SU-DHL-6 (cell line): ENCODE measurements at regions not wholly inside any gene's neighbourhood (a gene's known extent, or its start where the extent isn't known, plus 50 kb on each side); places are given as distances from the start of the nearest gene placed in this dataset.

Experiments
- H2AFZ ChIP-seq: fragments of 200-600 bp; sonication (generic); 2 replicates; pipeline ENCODE4 v1.6.1; 2014; ENCODE audit warnings: low read depth, mild to moderate bottlenecking, moderate library complexity, mixed read lengths, antibody characterized with exemption, low read length; ENCODE audit not compliant: severe bottlenecking
- H3F3A ChIP-seq: fragments of 200-600 bp; shearing (Covaris generic); 2 replicates; pipeline ENCODE4 v1.6.0; 2016; ENCODE audit warnings: antibody characterized with exemption, mild to moderate bottlenecking; ENCODE audit not compliant: insufficient read depth
- H3K27ac ChIP-seq: fragments of 200-600 bp; sonication (generic); 2 replicates; pipeline ENCODE4 v1.5.1; 2016; ENCODE audit warnings: low read depth, mild to moderate bottlenecking, low read length, moderate library complexity, mixed read lengths
- H3K27me3 ChIP-seq: fragments of 200-600 bp; sonication (generic), shearing (Covaris generic); 2 replicates; pipeline ENCODE4 v1.6.0; 2014; ENCODE audit warnings: mild to moderate bottlenecking, low read length
- H3K36me3 ChIP-seq: fragments of 200-600 bp; sonication (generic); 2 replicates; pipeline ENCODE4 v1.6.1; 2014; ENCODE audit warnings: mild to moderate bottlenecking, low read length, mixed read lengths
- H3K4me2 ChIP-seq: fragments of 300-600, 200-600 bp; shearing (Covaris generic), sonication (generic); 2 replicates; pipeline ENCODE4 v1.6.0; 2014; ENCODE audit warnings: low read length, low read depth, mild to moderate bottlenecking; ENCODE audit not compliant: poor library complexity, severe bottlenecking
- H3K4me3 ChIP-seq: fragments of 200-600 bp; sonication (generic); 2 replicates; pipeline ENCODE4 v1.5.1; 2014; ENCODE audit warnings: antibody characterized with exemption, low read length, mild to moderate bottlenecking, mixed read lengths; ENCODE audit not compliant: insufficient read depth, poor library complexity, severe bottlenecking
- H3K79me2 ChIP-seq: fragments of 200-600 bp; sonication (generic); 2 replicates; pipeline ENCODE4 v1.6.1; 2014; ENCODE audit warnings: mild to moderate bottlenecking, low read length, moderate library complexity; ENCODE audit not compliant: insufficient read depth
- H3K9ac ChIP-seq: fragments of 200-600 bp; sonication (generic); 2 replicates; pipeline ENCODE4 v1.7.0; 2014; ENCODE audit warnings: mild to moderate bottlenecking, low read length
- H3K9me2 ChIP-seq: fragments of 200-600 bp; sonication (generic); replicated peaks from 2 replicates; pipeline ENCODE4 v1.6.1; 2014; ENCODE audit warnings: low read length; ENCODE audit not compliant: insufficient read depth
- H3K9me3 ChIP-seq: fragments of 200-600 bp; sonication (generic); 2 replicates; pipeline ENCODE4 v1.6.1; 2014; ENCODE audit warnings: low read length, mixed read lengths; ENCODE audit not compliant: insufficient read depth
- H4K20me1 ChIP-seq: fragments of 200-600 bp; sonication (generic); 2 replicates; pipeline ENCODE4 v1.6.1; 2014; ENCODE audit warnings: low read depth, mild to moderate bottlenecking, antibody characterized with exemption, low read length, moderate library complexity, mixed read lengths
- CTCF ChIP-seq: fragments of 200-600 bp; sonication (generic); IDR thresholded peaks from one replicate; pipeline ENCODE4 v1.5.1; 2017; ENCODE audit warnings: antibody characterized with exemption, mild to moderate bottlenecking, low read length, moderate library complexity; ENCODE audit not compliant: insufficient read depth, poor library complexity, severe bottlenecking
- EZH2phosphoT487 ChIP-seq: fragments of 200-600 bp; sonication (generic), shearing (Covaris generic); conservative IDR thresholded peaks from 2 replicates; pipeline ENCODE4 v1.6.1; 2018; ENCODE audit warnings: mild to moderate bottlenecking, antibody characterized with exemption, low read length, moderate library complexity, mixed read lengths

GRCh38 chr2:12097859-12098258 is 351.4 kb downstream of the LPIN1 start:
- Histone ChIP-seq H3K9me3 (no peaks in the 10 kb centered on the region), H3K27ac (peak overlapping the region; percentile 23; the same call in 1 of the 2 replicates), H2AFZ (peak overlapping the region; percentile 77), H3K9me2 (no peaks in the 10 kb centered on the region), H3K4me2 (peak overlapping the region; percentile 32), H4K20me1 (no peaks in the 10 kb centered on the region), H3K9ac (peak overlapping the region; percentile 29), H3F3A (no peaks in the 10 kb centered on the region), H3K27me3 (no peaks in the 10 kb centered on the region), H3K4me3 (no peak overlapping the region), H3K79me2 (no peaks in the 10 kb centered on the region), H3K36me3 (no peaks in the 10 kb centered on the region)
- TF ChIP-seq EZH2phosphoT487: no peak
- TF ChIP-seq CTCF: peak; percentile 43

- Histone ChIP-seq H3K36me3 (no peaks in the 10 kb centered on the region), H3F3A (no peaks in the 10 kb centered on the region), H3K4me2 (no peak overlapping the region), H3K79me2 (no peaks in the 10 kb centered on the region), H3K9me3 (no peaks in the 10 kb centered on the region), H4K20me1 (no peaks in the 10 kb centered on the region), H3K9me2 (no peaks in the 10 kb centered on the region), H3K27ac (no peak overlapping the region), H3K27me3 (no peaks in the 10 kb centered on the region), H2AFZ (no peak overlapping the region), H3K9ac (no peak overlapping the region), H3K4me3 (no peak overlapping the region)
- no peak for TF ChIP-seq EZH2phosphoT487
- TF ChIP-seq CTCF: no peak
Measured at GRCh38 chr2:12099374-12099773, 352.9 kb downstream of the LPIN1 start.

- H3F3A ChIP-seq: no peaks in the 10 kb centered on the region
- no peak overlapping the region for H2AFZ ChIP-seq
- no peak overlapping the region for H3K4me2 ChIP-seq
- no peaks in the 10 kb centered on the region for H3K9me2 ChIP-seq
- H3K9ac ChIP-seq: no peak overlapping the region
- no peaks in the 10 kb centered on the region for H3K36me3 ChIP-seq
- H3K9me3 ChIP-seq: no peaks in the 10 kb centered on the region
- TF ChIP-seq CTCF (no peak), EZH2phosphoT487 (no peak)
- H3K79me2 ChIP-seq: no peaks in the 10 kb centered on the region
- H4K20me1 ChIP-seq: no peaks in the 10 kb centered on the region
- H3K27ac ChIP-seq: no peak overlapping the region
- no peak overlapping the region for H3K4me3 ChIP-seq
- no peaks in the 10 kb centered on the region for H3K27me3 ChIP-seq
Measured at GRCh38 chr2:12102679-12103078, 356.2 kb downstream of the LPIN1 start.

- H2AFZ ChIP-seq: no peak overlapping the region
- no peaks in the 10 kb centered on the region for H3K9me3 ChIP-seq
- no peak overlapping the region for H3K4me3 ChIP-seq
- no peaks in the 10 kb centered on the region for H3K79me2 ChIP-seq
- no peak overlapping the region for H3K9ac ChIP-seq
- TF ChIP-seq CTCF (no peak), EZH2phosphoT487 (no peak)
- H3K27me3 ChIP-seq: no peaks in the 10 kb centered on the region
- H3K27ac ChIP-seq: no peak overlapping the region
- H4K20me1 ChIP-seq: no peaks in the 10 kb centered on the region
- no peak overlapping the region for H3K4me2 ChIP-seq
- H3K36me3 ChIP-seq: no peaks in the 10 kb centered on the region
- no peaks in the 10 kb centered on the region for H3K9me2 ChIP-seq
- H3F3A ChIP-seq: no peaks in the 10 kb centered on the region
Measured at GRCh38 chr2:12105180-12105579, 358.7 kb downstream of the LPIN1 start.
